IPS DF 4.7 (cell line): ENCODE measurements at regions not wholly inside any gene's neighbourhood (a gene's known extent, or its start where the extent isn't known, plus 50 kb on each side); places are given as distances from the start of the nearest gene placed in this dataset.
"Not testable (repeated sequence)": the region's sequence is repeated elsewhere in the genome, so short reads cannot be mapped to it uniquely, and the experiment has no call there.

ENCODE experiments used
- DNase-seq: peaks from one replicate; pipeline ENCODE4 v3.0.0-alpha.2; 2013; ENCODE audit warnings: low spot score; ENCODE audit errors: extremely low read depth

DNA sequence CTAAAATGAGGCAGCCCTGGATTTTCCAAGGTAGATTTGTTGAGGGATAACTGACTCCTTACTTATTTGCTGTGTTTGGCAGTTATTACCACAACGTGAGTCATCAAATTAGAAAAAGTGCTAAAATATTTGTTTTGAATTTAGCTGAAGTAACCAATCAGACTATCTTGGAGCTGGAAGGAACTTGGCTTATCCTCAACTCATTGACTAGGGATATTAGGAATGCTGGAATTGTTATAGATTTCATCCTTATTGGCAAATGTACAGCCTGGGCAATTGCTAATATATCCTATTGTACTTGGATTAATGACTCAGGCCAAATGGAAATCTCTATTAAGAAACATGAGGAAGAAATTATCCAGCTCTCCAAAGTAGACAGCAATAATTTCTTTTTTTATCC lies 1189.0 kb upstream of the LRRN3 start:
- no peak for DNase-seq

DNA sequence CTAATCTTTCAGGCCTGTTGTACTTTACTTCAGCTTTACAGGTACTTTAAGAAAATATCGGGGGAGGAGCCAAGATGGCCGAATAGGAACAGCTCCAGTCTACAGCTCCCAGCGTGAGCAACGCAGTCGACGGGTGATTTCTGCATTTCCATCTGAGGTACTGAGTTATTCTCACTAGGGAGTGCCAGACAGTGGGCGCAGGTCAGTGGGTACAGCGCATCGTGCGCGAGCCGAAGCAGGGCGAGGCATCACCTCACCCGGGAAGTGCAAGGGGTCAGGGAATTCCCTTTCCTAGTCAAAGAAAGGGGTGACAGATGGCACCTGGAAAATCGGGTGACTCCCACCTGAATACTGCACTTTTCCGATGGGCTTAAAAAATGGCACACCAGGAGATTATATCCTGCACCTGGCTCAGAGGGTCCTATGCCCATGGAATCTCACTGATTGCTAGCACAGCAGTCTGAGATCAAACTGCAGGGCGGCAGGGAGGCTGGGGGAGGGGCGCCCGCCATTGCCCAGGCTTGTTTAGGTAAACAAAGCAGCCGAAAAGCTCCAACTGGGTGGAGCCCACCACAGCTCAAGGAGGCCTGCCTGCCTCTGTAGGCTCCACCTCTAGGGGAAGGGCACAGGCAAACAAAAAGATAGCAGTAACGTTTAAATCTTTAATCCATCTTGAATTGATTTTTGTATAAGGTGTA lies 1185.4 kb upstream of the LRRN3 start:
- DNase-seq: not testable (repeated sequence)

- DNase-seq: no peak
Observed at GRCh38 chr7:109915670-109916069, 1175.3 kb upstream of the LRRN3 start.

- DNase-seq: no peak
Observed at GRCh38 chr7:109926738-109927137, 1164.2 kb upstream of the LRRN3 start.

GRCh38 chr7:109930049-109930448 lies 1160.9 kb upstream of the LRRN3 start:
- no peak for DNase-seq

DNA sequence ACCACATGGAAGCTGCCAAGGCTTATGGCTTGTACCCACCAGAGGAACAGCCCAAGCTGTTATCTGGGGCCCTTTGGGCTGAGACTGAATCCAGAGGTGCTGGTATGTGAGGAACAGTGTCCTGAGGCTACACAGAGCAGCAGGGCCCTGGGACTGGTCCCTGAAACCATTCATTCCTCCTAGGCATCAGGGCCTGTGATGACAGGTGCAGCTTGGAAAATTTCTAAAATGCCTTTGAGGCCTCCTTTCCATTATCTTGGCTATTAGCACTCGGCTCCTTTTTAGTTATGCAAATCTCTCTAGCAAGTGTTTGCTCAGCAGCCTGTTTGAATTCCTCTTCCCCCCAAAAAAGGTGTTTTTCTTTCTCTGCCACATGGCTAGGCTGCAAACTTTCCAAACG lies 1151.7 kb upstream of the LRRN3 start:
- DNase-seq: peak; percentile 28

DNA sequence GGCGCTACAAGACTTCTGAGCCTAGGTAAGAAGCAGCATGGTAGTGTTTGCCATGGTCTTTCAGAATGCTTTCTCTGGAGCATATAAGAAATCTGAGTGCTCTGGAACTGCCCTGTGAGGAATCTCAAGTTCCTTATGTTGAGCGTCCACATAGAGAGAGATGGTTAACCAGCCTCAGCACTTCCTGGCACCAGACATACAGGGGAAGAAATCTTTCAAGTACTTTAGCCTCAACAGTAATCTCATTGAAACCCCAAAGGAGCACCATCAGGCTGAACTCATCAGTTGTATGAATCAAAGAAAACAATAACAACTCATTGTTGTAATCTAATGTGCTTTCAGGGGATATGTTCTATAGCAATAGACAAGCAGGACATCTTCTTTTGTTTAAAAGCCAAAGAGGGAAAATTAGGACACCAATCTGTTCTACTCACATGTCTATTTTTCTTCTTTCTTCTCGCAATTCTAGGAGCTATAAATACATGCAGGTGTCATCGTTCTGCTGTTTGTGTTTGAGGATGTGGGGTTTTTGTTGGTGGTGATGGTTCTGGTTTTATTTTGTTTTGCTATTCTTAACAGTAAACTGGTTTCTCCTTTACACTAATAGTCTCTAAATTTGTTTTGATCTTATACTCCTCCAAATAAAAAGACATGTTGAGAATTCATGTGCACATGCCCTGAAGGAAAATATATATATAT lies 1145.0 kb upstream of the LRRN3 start:
- DNase-seq: no peak

- DNase-seq: no peak
Observed at GRCh38 chr7:109950256-109950655, 1140.7 kb upstream of the LRRN3 start.

GRCh38 chr7:109950821-109951564 lies 1139.9 kb upstream of the LRRN3 start:
- DNase-seq: no peak

DNA sequence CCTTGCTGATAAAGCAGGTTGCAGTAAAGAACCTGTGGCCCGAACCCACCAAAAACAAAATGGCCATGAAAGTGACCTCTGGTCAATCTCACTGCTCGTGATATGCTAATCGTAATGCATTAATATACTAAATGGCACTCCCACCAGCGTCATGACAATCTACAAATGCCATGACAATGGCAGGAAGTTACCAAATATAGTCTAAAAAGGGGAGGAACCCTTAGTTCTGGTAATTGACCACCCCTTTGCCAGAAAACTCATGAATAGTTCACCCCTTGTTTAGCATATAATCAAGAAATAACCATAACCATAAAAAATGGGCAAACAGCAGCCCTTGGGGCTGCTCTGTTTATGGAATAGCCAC lies 1139.4 kb upstream of the LRRN3 start:
- DNase-seq: no peak

- no peak for DNase-seq
Observed at GRCh38 chr7:109955986-109956385, 1134.9 kb upstream of the LRRN3 start.

DNA sequence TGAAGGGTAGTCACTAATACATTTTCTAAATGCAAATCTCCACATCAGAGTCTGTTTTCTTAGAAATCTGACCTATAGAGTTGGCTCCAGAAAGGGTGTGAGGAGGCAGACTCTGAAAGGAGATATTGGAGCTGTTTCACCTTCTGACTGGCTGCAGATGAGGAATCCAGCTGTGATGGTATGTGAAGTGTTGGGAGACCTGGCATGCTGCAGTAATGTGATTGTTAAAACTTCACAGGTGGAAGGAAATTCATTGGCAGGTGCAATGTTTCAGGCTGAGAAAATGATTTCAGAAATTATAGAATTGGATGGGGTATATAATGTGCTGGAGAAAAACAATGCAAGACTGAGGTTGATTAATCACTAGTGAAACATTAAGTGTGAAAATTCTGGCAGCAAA lies 1134.0 kb upstream of the LRRN3 start:
- DNase-seq: no peak

DNA sequence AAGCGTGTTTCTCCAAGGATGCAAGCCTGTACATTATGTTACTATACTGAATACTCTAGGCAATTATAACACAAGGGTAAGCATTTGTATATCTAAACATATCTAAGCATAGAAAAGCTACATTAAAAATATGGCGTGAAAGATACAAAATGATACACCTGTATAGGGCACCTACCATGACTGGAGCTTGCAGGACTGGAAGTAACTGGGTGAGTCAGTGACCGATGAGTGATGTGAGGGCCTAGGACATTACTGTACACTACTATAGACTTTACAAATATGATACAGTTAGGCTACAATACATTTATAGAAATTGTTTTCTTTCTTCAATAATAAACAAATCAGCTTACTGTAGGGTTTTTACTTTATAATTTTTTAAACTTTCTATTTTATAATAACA lies 1127.2 kb upstream of the LRRN3 start:
- DNase-seq: no peak

GRCh38 chr7:109964780-109965179 lies 1126.1 kb upstream of the LRRN3 start:
- no peak for DNase-seq

GRCh38 chr7:109967406-109967805 lies 1123.5 kb upstream of the LRRN3 start:
- no peak for DNase-seq

DNA sequence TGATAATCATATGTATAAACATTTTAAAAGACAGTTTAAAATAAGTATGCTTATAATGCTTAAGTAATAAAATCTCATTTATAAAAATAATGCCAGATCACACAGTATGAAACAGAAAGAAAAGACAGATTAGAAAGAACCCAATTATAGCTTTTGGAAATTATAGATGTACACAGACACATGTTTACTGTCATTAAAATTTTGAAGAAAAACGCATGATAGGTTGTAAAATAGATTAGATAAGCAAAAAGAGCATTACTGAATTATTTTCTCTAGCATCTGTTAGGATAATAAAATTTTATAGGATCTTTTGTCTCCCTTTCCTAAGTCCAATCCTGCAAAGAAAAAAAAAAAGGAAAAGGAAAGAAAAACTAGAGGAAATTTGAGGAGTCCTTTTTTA lies 1107.3 kb upstream of the LRRN3 start:
- no peak for DNase-seq

GRCh38 chr7:109984729-109985128 lies 1106.2 kb upstream of the LRRN3 start:
- DNase-seq: no peak

- DNase-seq: no peak
Observed at GRCh38 chr7:109986701-109987100, 1104.2 kb upstream of the LRRN3 start.

GRCh38 chr7:109996411-109996810 lies 1094.5 kb upstream of the LRRN3 start:
- DNase-seq: no peak

DNA sequence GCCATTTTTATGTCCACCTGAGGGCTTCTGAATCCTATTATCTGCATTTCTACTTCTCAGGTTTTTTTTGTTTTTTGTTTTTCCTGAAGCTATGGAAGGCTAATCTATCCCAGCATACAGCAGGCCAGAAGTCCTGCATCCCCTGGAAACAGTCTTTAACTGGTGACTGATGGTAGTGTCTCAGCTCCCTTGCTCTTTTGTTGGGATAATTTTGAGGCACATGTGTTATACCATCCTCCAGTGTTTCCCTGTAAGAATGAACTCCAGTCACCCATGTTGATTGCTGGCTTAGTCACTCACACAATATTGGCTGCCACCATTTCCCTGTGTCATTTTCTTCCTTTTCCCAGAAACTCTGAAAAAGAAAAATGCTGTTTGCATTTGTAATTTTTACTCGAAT lies 1094.0 kb upstream of the LRRN3 start:
- DNase-seq: no peak

- DNase-seq: no peak
Observed at GRCh38 chr7:109997837-109998236, 1093.1 kb upstream of the LRRN3 start.

GRCh38 chr7:110001254-110001938 lies 1089.5 kb upstream of the LRRN3 start:
- DNase-seq: no peak
